ENCODE measurements at regions not wholly inside any gene's neighbourhood (a gene's known extent, or its start where the extent isn't known, plus 50 kb on each side); places are given as distances from the start of the nearest gene placed in this dataset.
A peak's percentile ranks its signal among the peaks of the same experiment; 100 is the strongest.

GRCh38 chr10:88023676-88024075 lies 160.3 kb downstream of the PTEN start:
- no peak for ATAC-seq (replicated peaks in 6 of 8)
- WGBS, 10 experiments = 9 to 80% (median 50%) methylated on average over 1 of the region's 1 CpG; no CpG with 5 or more reads in 4 of the 10 experiments
- Histone ChIP-seq H3K4me3 (no peak overlapping the region), H3K4me1 (replicated peaks in 1 of 2) (no peaks in the 10 kb centered on the region), H3K27ac (no peak overlapping the region)
- in situ Hi-C loops (cut with MboI; ENCODE audit: low pct_unique_long_range_greater_than_20kb in 2 of 9, low sequenced_read_pairs in 9 of 9, unreplicated experiment in 9 of 9) = no loop called here

GRCh38 chr10:88026031-88026430 lies 162.6 kb downstream of the PTEN start:
- Histone ChIP-seq H3K4me3 (no peak overlapping the region), H3K27ac (no peak overlapping the region), H3K4me1 (replicated peaks in 1 of 2) (no peaks in the 10 kb centered on the region)
- ATAC-seq (replicated peaks in 6 of 8) = no peak
- WGBS, 10 experiments = 75 to 100% (median 100%) methylated on average over 1 to 3 of the region's 3 CpGs; no CpG with 5 or more reads in 1 of the 10 experiments
- in situ Hi-C loops (cut with MboI; ENCODE audit: low pct_unique_long_range_greater_than_20kb in 2 of 9, low sequenced_read_pairs in 9 of 9, unreplicated experiment in 9 of 9) = no loop called here

- ATAC-seq (replicated peaks in 6 of 8) = no peak
- 71 to 100% (median 95%) methylated on average over 1 to 4 of the region's 4 CpGs; no CpG with 5 or more reads in 1 of the 10 experiments for WGBS, 10 experiments
- no peak overlapping the region for H3K27ac ChIP-seq
- no peaks in the 10 kb centered on the region for H3K4me1 ChIP-seq (replicated peaks in 1 of 2)
- in situ Hi-C loops (cut with MboI; ENCODE audit: low pct_unique_long_range_greater_than_20kb in 2 of 9, low sequenced_read_pairs in 9 of 9, unreplicated experiment in 9 of 9) = no loop called here
- no peak overlapping the region for H3K4me3 ChIP-seq
These were observed 164.1 kb downstream of the PTEN start for GRCh38 chr10:88027570-88027969.

GRCh38 chr10:88028072-88028471 lies 164.6 kb downstream of the PTEN start:
- H3K4me3 ChIP-seq = no peak overlapping the region
- ATAC-seq (replicated peaks in 6 of 8) = no peak
- WGBS, 10 experiments = 13 to 100% (median 73%) methylated on average over 1 of the region's 1 CpG; no CpG with 5 or more reads in 6 of the 10 experiments
- in situ Hi-C loops (cut with MboI; ENCODE audit: low pct_unique_long_range_greater_than_20kb in 2 of 9, low sequenced_read_pairs in 9 of 9, unreplicated experiment in 9 of 9) = no loop called here
- H3K4me1 ChIP-seq (replicated peaks in 1 of 2) = no peaks in the 10 kb centered on the region
- no peak overlapping the region for H3K27ac ChIP-seq

- H3K4me1 ChIP-seq (replicated peaks in 1 of 2) = no peaks in the 10 kb centered on the region
- WGBS, 10 experiments = 22 to 94% (median 85%) methylated on average over 1 of the region's 1 CpG; no CpG with 5 or more reads in 4 of the 10 experiments
- no peak for ATAC-seq (replicated peaks in 6 of 8)
- in situ Hi-C loops (cut with MboI; ENCODE audit: low pct_unique_long_range_greater_than_20kb in 2 of 9, low sequenced_read_pairs in 9 of 9, unreplicated experiment in 9 of 9) = no loop called here
- no peak overlapping the region for H3K27ac ChIP-seq
- H3K4me3 ChIP-seq = no peak overlapping the region
These were observed 165.2 kb downstream of the PTEN start for GRCh38 chr10:88028654-88029053.

- ATAC-seq (replicated peaks in 6 of 8) = peak in 2 of 8 experiments; percentile 73 to 90
- H3K27ac ChIP-seq = no peak overlapping the region
- WGBS, 10 experiments = 0 to 43% (median 15%) methylated on average over 1 of the region's 1 CpG; no CpG with 5 or more reads in 2 of the 10 experiments
These were observed 169.1 kb downstream of the PTEN start for GRCh38 chr10:88032566-88032965.

GRCh38 chr10:88033385-88033784 lies 170.0 kb downstream of the PTEN start:
- in situ Hi-C loops (cut with MboI; ENCODE audit: low pct_unique_long_range_greater_than_20kb in 2 of 9, low sequenced_read_pairs in 9 of 9, unreplicated experiment in 9 of 9) = no loop called here
- Histone ChIP-seq H3K4me1 (replicated peaks in 1 of 2) (no peaks in the 10 kb centered on the region), H3K27ac (no peak overlapping the region), H3K4me3 (no peak overlapping the region)
- no peak for ATAC-seq (replicated peaks in 6 of 8)
- 60 to 100% (median 87%) methylated on average over 1 to 3 of the region's 3 CpGs; no CpG with 5 or more reads in 1 of the 10 experiments for WGBS, 10 experiments

More at GRCh38 chr10:88032566-88032965, 169.1 kb downstream of the PTEN start:
- H3K4me3 ChIP-seq = no peak overlapping the region
- no peaks in the 10 kb centered on the region for H3K4me1 ChIP-seq (replicated peaks in 1 of 2)
- in situ Hi-C loops (cut with MboI; ENCODE audit: low pct_unique_long_range_greater_than_20kb in 2 of 9, low sequenced_read_pairs in 9 of 9, unreplicated experiment in 9 of 9) = no loop called here

GRCh38 chr10:88033793-88034192 lies 170.4 kb downstream of the PTEN start:
- no peak overlapping the region for H3K27ac ChIP-seq
- no peak for ATAC-seq (replicated peaks in 6 of 8)
- 40 to 100% (median 89%) methylated on average over 1 to 4 of the region's 4 CpGs; no CpG with 5 or more reads in 5 of the 10 experiments for WGBS, 10 experiments
- no peaks in the 10 kb centered on the region for H3K4me1 ChIP-seq (replicated peaks in 1 of 2)
- in situ Hi-C loops (cut with MboI; ENCODE audit: low pct_unique_long_range_greater_than_20kb in 2 of 9, low sequenced_read_pairs in 9 of 9, unreplicated experiment in 9 of 9) = no loop called here
- H3K4me3 ChIP-seq = no peak overlapping the region

- ATAC-seq (replicated peaks in 6 of 8) = no peak
- Histone ChIP-seq H3K4me3 (no peak overlapping the region), H3K4me1 (replicated peaks in 1 of 2) (no peaks in the 10 kb centered on the region), H3K27ac (no peak overlapping the region)
- 20 to 100% (median 94%) methylated on average over 1 to 4 of the region's 4 CpGs; no CpG with 5 or more reads in 2 of the 10 experiments for WGBS, 10 experiments
- in situ Hi-C loops (cut with MboI; ENCODE audit: low pct_unique_long_range_greater_than_20kb in 2 of 9, low sequenced_read_pairs in 9 of 9, unreplicated experiment in 9 of 9) = no loop called here
These were observed 172.7 kb downstream of the PTEN start for GRCh38 chr10:88036126-88036525.

- 62 to 100% (median 87%) methylated on average over 1 to 2 of the region's 2 CpGs for WGBS, 10 experiments
- no peaks in the 10 kb centered on the region for H3K4me1 ChIP-seq (replicated peaks in 1 of 2)
- H3K27ac ChIP-seq = no peak overlapping the region
- in situ Hi-C loops (cut with MboI; ENCODE audit: low pct_unique_long_range_greater_than_20kb in 2 of 9, low sequenced_read_pairs in 9 of 9, unreplicated experiment in 9 of 9) = no loop called here
- ATAC-seq (replicated peaks in 6 of 8) = no peak
- no peak overlapping the region for H3K4me3 ChIP-seq
These were observed 174.2 kb downstream of the PTEN start for GRCh38 chr10:88037623-88038022.

GRCh38 chr10:88038268-88038667 lies 174.8 kb downstream of the PTEN start:
- no peak for ATAC-seq (replicated peaks in 6 of 8)
- 19 to 100% (median 84%) methylated on average over 1 to 4 of the region's 4 CpGs; no CpG with 5 or more reads in 2 of the 10 experiments for WGBS, 10 experiments

GRCh38 chr10:88039496-88040200 lies 176.2 kb downstream of the PTEN start:
- no peak for ATAC-seq (replicated peaks in 6 of 8)
- WGBS, 10 experiments = 31 to 100% (median 73%) methylated on average over 1 to 6 of the region's 6 CpGs
- Histone ChIP-seq H3K27ac (no peak overlapping the region), H3K4me3 (no peak overlapping the region), H3K4me1 (replicated peaks in 1 of 2) (no peaks in the 10 kb centered on the region)
- in situ Hi-C loops (cut with MboI; ENCODE audit: low pct_unique_long_range_greater_than_20kb in 2 of 9, low sequenced_read_pairs in 9 of 9, unreplicated experiment in 9 of 9) = no loop called here

More at GRCh38 chr10:88038268-88038667, 174.8 kb downstream of the PTEN start:
- no peak overlapping the region for H3K4me3 ChIP-seq
- in situ Hi-C loops (cut with MboI; ENCODE audit: low pct_unique_long_range_greater_than_20kb in 2 of 9, low sequenced_read_pairs in 9 of 9, unreplicated experiment in 9 of 9) = no loop called here
- no peak overlapping the region for H3K27ac ChIP-seq
- H3K4me1 ChIP-seq (replicated peaks in 1 of 2) = no peaks in the 10 kb centered on the region

- no peak overlapping the region for H3K4me3 ChIP-seq
- H3K4me1 ChIP-seq (replicated peaks in 1 of 2) = no peaks in the 10 kb centered on the region
- H3K27ac ChIP-seq = no peak overlapping the region
- 40 to 100% (median 78%) methylated on average over 1 to 10 of the region's 11 CpGs; no CpG with 5 or more reads in 1 of the 10 experiments for WGBS, 10 experiments
- in situ Hi-C loops (cut with MboI; ENCODE audit: low pct_unique_long_range_greater_than_20kb in 2 of 9, low sequenced_read_pairs in 9 of 9, unreplicated experiment in 9 of 9) = no loop called here
- no peak for ATAC-seq (replicated peaks in 6 of 8)
These were observed 178.1 kb downstream of the PTEN start for GRCh38 chr10:88041243-88042159.

Measured in motor neuron (in vitro differentiated cells).